Stomach (tissue), 8 donors: ENCODE measurements at regions not wholly inside any gene's neighbourhood (a gene's known extent, or its start where the extent isn't known, plus 50 kb on each side); places are given as distances from the start of the nearest gene placed in this dataset.

Experiments
- DNase-seq, 2 donors: peaks; one replicate each; pipeline versions ENCODE4 v3.0.0 to v3.0.0-alpha.2; 2013 to 2019
- H3K27ac ChIP-seq, 5 donors: fragments of 200-600 bp in 4 of 5; sonication (generic) in 4 of 5; one replicate each; pipeline ENCODE4 v1.5.1; 2013 to 2019; ENCODE audit warnings: mild to moderate bottlenecking in 1 of 5, moderate library complexity in 1 of 5
- H3K27me3 ChIP-seq, 3 donors: fragments of 200-600 bp; sonication (generic); one replicate each; pipeline ENCODE4 v1.5.1; 2017 to 2019; ENCODE audit warnings: mixed run types in 1 of 3
- H3K36me3 ChIP-seq, 4 donors: fragments of 200-600 bp; sonication (generic); 1 replicate in 3 of 4; 2 replicates in 1 of 4; pipeline ENCODE4 v1.5.1; 2016 to 2019
- H3K4me1 ChIP-seq, 4 donors: fragments of 200-600 bp; sonication (generic); one replicate each; pipeline ENCODE4 v1.5.1; 2016 to 2019
- H3K4me3 ChIP-seq, 4 donors: fragments of 200-600 bp; sonication (generic) in 3 of 4; one replicate each; pipeline ENCODE4 v1.5.1; 2016 to 2019; ENCODE audit warnings: mild to moderate bottlenecking in 1 of 4
- H3K9me3 ChIP-seq, 4 donors: fragments of 200-600 bp; sonication (generic); one replicate each; pipeline ENCODE4 v1.5.1; 2016 to 2019
- CTCF ChIP-seq, 7 experiments: fragments of 450-650 bp in 4 of 7; fragments of 200-600 bp in 3 of 7; sonication (generic) in 3 of 7; IDR thresholded peaks; one replicate each; pipeline ENCODE4 v1.5.1; 2016 to 2019; ENCODE audit warnings: antibody characterized with exemption in 7 of 7, control low read depth in 2 of 7, mild to moderate bottlenecking in 1 of 7
- EP300 ChIP-seq: sonication (generic); formaldehyde crosslinking; IDR thresholded peaks from one replicate; pipeline ENCODE4 v1.6.1; 2017; ENCODE audit warnings: antibody characterized with exemption
- POLR2A ChIP-seq, 4 donors: fragments of 450-650 bp; IDR thresholded peaks; one replicate each; pipeline ENCODE4 v1.6.1; 2016; ENCODE audit warnings: antibody characterized with exemption in 4 of 4, control low read depth in 2 of 4, mild to moderate bottlenecking in 1 of 4, moderate library complexity in 1 of 4
- POLR2AphosphoS5 ChIP-seq, 3 donors: sonication (generic); formaldehyde crosslinking; IDR thresholded peaks; one replicate each; pipeline ENCODE4 v1.6.1; 2016; ENCODE audit warnings: antibody characterized with exemption in 3 of 3
- WGBS, 5 donors: extraction: QIAGEN DNeasy Blood & Tissue Kit in 3 of 5; methylation state at CpG; one replicate each; pipeline versions ENCODE4 v1.1.5 to v1.1.7; 2013 to 2018; 5-methylcytosine and 5-hydroxymethylcytosine counted together
- intact Hi-C: fragments of 100-400 bp; cut with DNase I; formaldehyde crosslinking; loops from one replicate; pipeline ENCODE4 v1.15.1; 2023; ENCODE audit warnings: low total_unique reads
- donor health status: healthy with polysubstance abuse.
- donor health status: Bipolar disorder and iron deficiency.
- donor health status: healthy.

- intact Hi-C loops = loop anchor here (10.0 kb wide), 1 partner anchor 953 kb away; no protein-coding TSS in a partner anchor
- no peak for DNase-seq
- 64 to 71% (median 66%) methylated on average over 8 of the region's 8 CpGs for WGBS, 5 donors
- Histone ChIP-seq H3K4me1 (peaks cover 0 to 8% (median 0%) of the 10 kb centered on the region in 4 donors), H3K27ac (no peak overlapping the region), H3K9me3 (no peaks in the 10 kb centered on the region), H3K36me3 (no peaks in the 10 kb centered on the region), H3K27me3 (peaks cover 0 to 9% (median 0%) of the 10 kb centered on the region in 3 donors), H3K4me3 (no peak overlapping the region)
- TF ChIP-seq CTCF (IDR thresholded peaks at IDR 0.05) (no peak), EP300 (no peak), POLR2A (IDR thresholded peaks at IDR 0.05) (no peak), POLR2AphosphoS5 (IDR thresholded peaks at IDR 0.05) (no peak)
Observed at GRCh38 chr6:12608016-12608860, 108.3 kb upstream of the PHACTR1 start.

- 68 to 79% (median 68%) methylated on average over 3 of the region's 3 CpGs for WGBS, 5 donors
- intact Hi-C loops = loop anchor here (10.0 kb wide), 1 partner anchor 954 kb away; no protein-coding TSS in a partner anchor
- Histone ChIP-seq H3K4me1 (peaks cover 0 to 5% (median 0%) of the 10 kb centered on the region in 4 donors), H3K27me3 (peaks cover 0 to 9% (median 0%) of the 10 kb centered on the region in 3 donors), H3K4me3 (no peak overlapping the region), H3K9me3 (no peaks in the 10 kb centered on the region), H3K36me3 (no peaks in the 10 kb centered on the region), H3K27ac (no peak overlapping the region)
- no peak for DNase-seq
- TF ChIP-seq POLR2A (IDR thresholded peaks at IDR 0.05) = no peak
- TF ChIP-seq CTCF (IDR thresholded peaks at IDR 0.05) = no peak
- TF ChIP-seq POLR2AphosphoS5 (IDR thresholded peaks at IDR 0.05) = no peak
- no peak for TF ChIP-seq EP300
Observed at GRCh38 chr6:12608874-12609273, 107.7 kb upstream of the PHACTR1 start.

GRCh38 chr6:12609751-12610150, 106.8 kb upstream of the PHACTR1 start:
- H3K4me3 ChIP-seq = no peak overlapping the region
- TF ChIP-seq POLR2AphosphoS5 (IDR thresholded peaks at IDR 0.05) (no peak), EP300 (no peak), CTCF (IDR thresholded peaks at IDR 0.05) (no peak), POLR2A (IDR thresholded peaks at IDR 0.05) (no peak)
- H3K9me3 ChIP-seq = no peaks in the 10 kb centered on the region
- H3K27me3 ChIP-seq = peaks cover 0 to 9% (median 0%) of the 10 kb centered on the region in 3 donors
- WGBS, 5 donors = 67 to 72% (median 70%) methylated on average over 3 of the region's 3 CpGs
- intact Hi-C loops = loop anchor here (10.0 kb wide), 1 partner anchor 955 kb away; no protein-coding TSS in a partner anchor
- no peak for DNase-seq
- peaks cover 0 to 5% (median 0%) of the 10 kb centered on the region in 4 donors for H3K4me1 ChIP-seq
- H3K27ac ChIP-seq = no peak overlapping the region
- no peaks in the 10 kb centered on the region for H3K36me3 ChIP-seq

- Histone ChIP-seq H3K36me3 (no peaks in the 10 kb centered on the region), H3K4me3 (no peak overlapping the region), H3K9me3 (no peaks in the 10 kb centered on the region), H3K27ac (no peak overlapping the region), H3K4me1 (peaks cover 0 to 5% (median 0%) of the 10 kb centered on the region in 4 donors), H3K27me3 (peaks cover 0 to 9% (median 0%) of the 10 kb centered on the region in 3 donors)
- DNase-seq = no peak
- intact Hi-C loops = no loop called here
- 73 to 80% (median 78%) methylated on average over 5 of the region's 5 CpGs for WGBS, 5 donors
- TF ChIP-seq EP300 (no peak), CTCF (IDR thresholded peaks at IDR 0.05) (no peak), POLR2A (IDR thresholded peaks at IDR 0.05) (no peak), POLR2AphosphoS5 (IDR thresholded peaks at IDR 0.05) (no peak)
Observed at GRCh38 chr6:12610862-12611261, 105.7 kb upstream of the PHACTR1 start.
